Thoracic aorta (tissue), 2 donors: ENCODE measurements at regions not wholly inside any gene's neighbourhood (a gene's known extent, or its start where the extent isn't known, plus 50 kb on each side); places are given as distances from the start of the nearest gene placed in this dataset.

Experiments used
- ATAC-seq: fragments of 150-250 bp; one replicate; pipeline ENCODE4 v1.8.0; 2017; ENCODE audit warnings: low read depth; ENCODE audit not compliant: insufficient number of reproducible peaks, low FRiP score
- DNase-seq: peaks from one replicate; pipeline ENCODE4 v3.0.0-alpha.2; 2020; ENCODE audit warnings: low spot score
- H3K27ac ChIP-seq, 2 donors: fragments of 200-600 bp; sonication (generic); 1 replicate in 1 of 2; 2 replicates in 1 of 2; pipeline ENCODE4 v1.5.1; 2016; ENCODE audit warnings: mild to moderate bottlenecking in 2 of 2, moderate library complexity in 2 of 2
- H3K27me3 ChIP-seq: fragments of 200-600 bp; sonication (generic); replicated peaks from 2 replicates; pipeline ENCODE4 v1.6.0; 2016; ENCODE audit warnings: mild to moderate bottlenecking; ENCODE audit not compliant: insufficient read depth
- H3K36me3 ChIP-seq: fragments of 200-600 bp; sonication (generic); one replicate; pipeline ENCODE4 v1.5.1; 2016
- H3K4me1 ChIP-seq, 2 donors: fragments of 200-600 bp; sonication (generic); 1 replicate in 1 of 2; 2 replicates in 1 of 2; pipeline versions ENCODE4 v1.5.1 to v1.6.0; 2016; ENCODE audit warnings: low read depth in 2 of 2, mild to moderate bottlenecking in 1 of 2; ENCODE audit not compliant: control insufficient read depth in 1 of 2
- H3K4me3 ChIP-seq: fragments of 200-600 bp; sonication (generic); 2 replicates; pipeline ENCODE4 v1.5.1; 2016; ENCODE audit warnings: mild to moderate bottlenecking
- H3K9me3 ChIP-seq: fragments of 200-600 bp; sonication (generic); 2 replicates; pipeline ENCODE4 v1.5.1; 2016
- TF ChIP-seq, protein P1 (sequence below): fragments of 200-600 bp; sonication (generic); IDR thresholded peaks from one replicate; pipeline ENCODE4 v1.5.1; 2019; ENCODE audit warnings: antibody characterized with exemption

DNA sequence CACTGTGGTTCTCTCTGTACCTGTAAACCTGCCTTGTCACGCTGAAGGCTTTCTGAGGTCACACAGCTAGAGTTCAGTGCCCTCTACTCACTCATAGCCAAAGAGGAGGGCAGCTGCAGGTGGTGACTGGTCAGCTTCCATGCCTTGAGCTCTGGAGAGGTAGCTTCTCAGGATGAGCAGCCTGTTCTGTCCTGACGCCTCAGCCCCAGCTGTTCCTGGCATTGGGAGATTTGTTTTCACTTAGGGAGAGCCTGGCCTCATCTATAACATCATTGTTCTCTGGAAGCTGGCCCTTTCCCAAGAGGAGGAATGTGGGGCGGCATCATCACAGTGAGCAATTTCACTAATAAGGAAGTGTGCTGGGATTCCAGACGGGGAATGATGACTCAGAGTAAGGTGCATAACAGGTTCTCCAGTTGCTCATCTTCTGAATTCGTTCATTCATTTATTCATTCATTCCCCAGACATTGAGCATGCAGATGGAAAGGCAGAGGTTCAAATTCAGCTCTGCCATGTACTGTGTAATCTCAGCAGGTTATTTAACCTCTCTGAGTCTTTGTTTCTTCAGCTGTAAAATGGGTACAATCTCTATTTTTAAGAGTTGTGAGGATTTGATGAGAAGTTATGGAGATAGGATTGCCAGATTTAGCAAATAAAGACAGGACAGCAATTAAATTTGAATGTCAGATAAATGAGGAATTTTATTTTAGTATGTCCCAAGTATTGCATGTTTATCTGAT lies 255.8 kb upstream of the CRY1 start:
- TF ChIP-seq, protein P1, sequence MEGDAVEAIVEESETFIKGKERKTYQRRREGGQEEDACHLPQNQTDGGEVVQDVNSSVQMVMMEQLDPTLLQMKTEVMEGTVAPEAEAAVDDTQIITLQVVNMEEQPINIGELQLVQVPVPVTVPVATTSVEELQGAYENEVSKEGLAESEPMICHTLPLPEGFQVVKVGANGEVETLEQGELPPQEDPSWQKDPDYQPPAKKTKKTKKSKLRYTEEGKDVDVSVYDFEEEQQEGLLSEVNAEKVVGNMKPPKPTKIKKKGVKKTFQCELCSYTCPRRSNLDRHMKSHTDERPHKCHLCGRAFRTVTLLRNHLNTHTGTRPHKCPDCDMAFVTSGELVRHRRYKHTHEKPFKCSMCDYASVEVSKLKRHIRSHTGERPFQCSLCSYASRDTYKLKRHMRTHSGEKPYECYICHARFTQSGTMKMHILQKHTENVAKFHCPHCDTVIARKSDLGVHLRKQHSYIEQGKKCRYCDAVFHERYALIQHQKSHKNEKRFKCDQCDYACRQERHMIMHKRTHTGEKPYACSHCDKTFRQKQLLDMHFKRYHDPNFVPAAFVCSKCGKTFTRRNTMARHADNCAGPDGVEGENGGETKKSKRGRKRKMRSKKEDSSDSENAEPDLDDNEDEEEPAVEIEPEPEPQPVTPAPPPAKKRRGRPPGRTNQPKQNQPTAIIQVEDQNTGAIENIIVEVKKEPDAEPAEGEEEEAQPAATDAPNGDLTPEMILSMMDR, result no peak
- Histone ChIP-seq H3K27ac (no peak overlapping the region), H3K9me3 (no peaks in the 10 kb centered on the region), H3K27me3 (no peaks in the 10 kb centered on the region), H3K4me1 (no peaks in the 10 kb centered on the region), H3K4me3 (no peak overlapping the region), H3K36me3 (no peaks in the 10 kb centered on the region)
- DNase-seq, result no peak
- ATAC-seq, result no peak

DNA sequence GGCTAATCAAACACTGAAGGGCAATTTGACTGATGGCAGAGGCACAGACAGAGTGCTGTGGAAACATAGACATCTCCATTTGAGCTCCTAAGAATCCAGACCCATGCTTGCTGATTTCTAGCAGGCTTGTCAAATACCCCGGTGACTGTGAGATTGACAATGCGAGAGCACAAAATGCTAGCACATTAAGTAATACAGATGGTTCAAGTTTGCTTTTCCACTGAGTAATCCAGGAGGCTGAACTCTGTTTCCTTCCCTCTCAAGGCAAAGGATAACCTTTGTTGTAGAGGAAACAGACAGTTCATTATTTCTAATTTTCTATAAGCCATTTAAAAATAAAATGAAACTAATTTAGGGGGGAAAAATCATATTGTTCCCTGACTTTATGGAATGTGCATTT lies 256.5 kb upstream of the CRY1 start:
- Histone ChIP-seq H3K27ac (no peak overlapping the region), H3K27me3 (no peaks in the 10 kb centered on the region), H3K4me3 (no peak overlapping the region), H3K4me1 (no peaks in the 10 kb centered on the region), H3K36me3 (no peaks in the 10 kb centered on the region), H3K9me3 (no peaks in the 10 kb centered on the region)
- TF ChIP-seq, protein P1, result no peak
- DNase-seq (no peak), ATAC-seq (no peak)

GRCh38 chr12:107351109-107351508 lies 257.8 kb upstream of the CRY1 start:
- no peaks in the 10 kb centered on the region for H3K9me3 ChIP-seq
- no peak overlapping the region for H3K4me3 ChIP-seq
- no peaks in the 10 kb centered on the region for H3K36me3 ChIP-seq
- TF ChIP-seq, protein P1, result no peak
- H3K27me3 ChIP-seq, result no peaks in the 10 kb centered on the region
- DNase-seq, result no peak
- H3K4me1 ChIP-seq, result no peaks in the 10 kb centered on the region
- H3K27ac ChIP-seq, result no peak overlapping the region
- no peak for ATAC-seq

DNA sequence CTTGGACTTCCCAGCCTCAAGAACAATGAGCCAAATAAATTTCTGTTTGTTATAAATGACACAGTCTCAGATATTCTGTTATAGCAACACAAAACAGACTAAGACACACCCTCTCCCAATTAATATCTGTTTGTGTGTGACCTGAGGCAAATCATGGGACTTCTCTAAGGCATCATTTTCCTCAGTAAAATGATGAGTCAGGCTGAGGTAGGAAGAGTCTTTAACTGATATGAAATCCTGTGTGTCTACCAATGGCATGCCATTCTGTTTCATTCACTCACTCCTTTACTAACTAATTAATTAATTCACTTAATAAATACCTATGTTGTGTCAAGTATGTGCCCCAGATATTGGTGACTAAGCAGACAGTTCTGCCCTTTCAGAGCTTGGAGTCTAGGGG lies 258.4 kb upstream of the CRY1 start:
- no peaks in the 10 kb centered on the region for H3K4me1 ChIP-seq
- TF ChIP-seq, protein P1, result no peak
- no peak overlapping the region for H3K4me3 ChIP-seq
- H3K27me3 ChIP-seq, result no peaks in the 10 kb centered on the region
- H3K36me3 ChIP-seq, result no peaks in the 10 kb centered on the region
- no peak for DNase-seq
- H3K9me3 ChIP-seq, result no peaks in the 10 kb centered on the region
- ATAC-seq, result no peak
- no peak overlapping the region for H3K27ac ChIP-seq

DNA sequence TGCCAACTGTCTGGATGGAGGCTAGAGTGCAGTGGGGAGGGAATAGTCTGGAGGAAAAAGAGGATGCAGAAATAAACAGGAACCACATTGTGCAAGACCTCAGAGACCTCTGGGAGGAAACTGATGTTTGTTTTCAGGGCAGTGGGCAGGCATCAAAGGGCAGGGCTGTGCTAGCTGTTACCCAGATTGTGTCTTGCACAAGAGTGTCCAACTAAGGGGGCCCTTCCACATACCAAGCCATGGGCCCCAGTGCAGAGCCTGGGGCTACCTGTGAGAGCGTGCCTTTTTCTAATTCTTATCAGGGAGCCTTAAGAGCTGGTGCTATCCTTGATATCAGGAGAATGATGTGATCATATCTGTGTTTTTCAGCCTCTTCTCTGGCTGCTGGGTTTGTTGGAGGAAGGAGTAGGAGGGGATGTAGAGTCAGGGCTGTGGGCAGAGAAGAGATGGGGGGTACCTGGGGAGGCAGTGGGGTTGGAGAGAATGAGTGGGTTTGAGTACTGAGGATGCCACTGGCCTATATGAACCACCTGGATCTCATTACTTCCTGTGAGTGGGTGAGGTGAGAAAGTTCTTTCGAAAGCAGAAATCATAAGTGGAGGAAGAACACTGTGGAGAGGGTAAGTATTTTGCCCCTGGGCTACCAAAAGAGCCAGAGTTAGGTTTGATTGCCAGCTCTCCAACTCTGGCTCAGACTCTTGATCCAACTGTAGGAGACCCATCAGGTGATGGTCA lies 259.2 kb upstream of the CRY1 start:
- no peak overlapping the region for H3K27ac ChIP-seq
- no peaks in the 10 kb centered on the region for H3K27me3 ChIP-seq
- H3K36me3 ChIP-seq, result no peaks in the 10 kb centered on the region
- TF ChIP-seq, protein P1, result no peak
- no peak for ATAC-seq
- H3K9me3 ChIP-seq, result no peaks in the 10 kb centered on the region
- no peak overlapping the region for H3K4me3 ChIP-seq
- no peaks in the 10 kb centered on the region for H3K4me1 ChIP-seq
- no peak for DNase-seq
